Upper lobe of right lung (tissue), 1 donor: ENCODE measurements at regions not wholly inside any gene's neighbourhood (a gene's known extent, or its start where the extent isn't known, plus 50 kb on each side); places are given as distances from the start of the nearest gene placed in this dataset.

ENCODE experiments used
- ATAC-seq: fragments of 200-7000 bp; cut with Tn5 transposase; one replicate; pipeline ENCODE4 v1.9.1; 2020; ENCODE audit warnings: mild to moderate bottlenecking, moderate library complexity
- DNase-seq: peaks from one replicate; pipeline ENCODE4 v3.0.0-alpha.2; 2020
- H3K27ac ChIP-seq: fragments of 200-600 bp; one replicate; pipeline ENCODE4 v1.8.0; 2022
- H3K27me3 ChIP-seq: fragments of 200-600 bp; one replicate; pipeline ENCODE4 v1.8.0; 2022; ENCODE audit warnings: mild to moderate bottlenecking
- H3K36me3 ChIP-seq: fragments of 200-600 bp; one replicate; pipeline ENCODE4 v1.8.0; 2022
- H3K4me1 ChIP-seq: fragments of 200-600 bp; one replicate; pipeline ENCODE4 v1.8.0; 2022
- H3K4me3 ChIP-seq: fragments of 200-600 bp; one replicate; pipeline ENCODE4 v1.8.0; 2022; ENCODE audit warnings: mild to moderate bottlenecking
- H3K9me3 ChIP-seq: fragments of 200-600 bp; one replicate; pipeline ENCODE4 v1.8.0; 2022
- CTCF ChIP-seq: fragments of 200-600 bp; IDR thresholded peaks from one replicate; pipeline ENCODE4 v1.8.0; 2022; ENCODE audit warnings: antibody characterized with exemption
- intact Hi-C: fragments of 100-400 bp; cut with DNase I; formaldehyde crosslinking; loops from one replicate; pipeline ENCODE4 v1.11.0; 2022
- donor health status: DM: no; HTN: yes; CAD: no; lungs with severe emphysema.

- Histone ChIP-seq H3K4me1 (no peaks in the 10 kb centered on the region), H3K36me3 (no peaks in the 10 kb centered on the region), H3K27ac (no peak overlapping the region), H3K4me3 (no peak overlapping the region), H3K27me3 (peaks cover 6% of the 10 kb centered on the region), H3K9me3 (no peaks in the 10 kb centered on the region)
- no peak for TF ChIP-seq CTCF
- DNase-seq (no peak), ATAC-seq (no peak)
- intact Hi-C loops, result no loop called here
Measured at GRCh38 chr1:213683529-213683928, 304.2 kb upstream of the PROX1 start.

- intact Hi-C loops, result no loop called here
- ATAC-seq, result no peak
- TF ChIP-seq CTCF, result no peak
Measured at GRCh38 chr1:213684454-213684853, 303.3 kb upstream of the PROX1 start.

GRCh38 chr1:213685992-213686582 is 301.7 kb upstream of the PROX1 start:
- DNase-seq (no peak), ATAC-seq (no peak)
- Histone ChIP-seq H3K4me3 (no peak overlapping the region), H3K27me3 (peaks cover 6% of the 10 kb centered on the region), H3K27ac (no peak overlapping the region), H3K9me3 (no peaks in the 10 kb centered on the region), H3K36me3 (no peaks in the 10 kb centered on the region), H3K4me1 (no peaks in the 10 kb centered on the region)
- intact Hi-C loops, result no loop called here
- no peak for TF ChIP-seq CTCF

More at GRCh38 chr1:213684454-213684853, 303.3 kb upstream of the PROX1 start:
- Histone ChIP-seq H3K4me3 (no peak overlapping the region), H3K27ac (no peak overlapping the region), H3K9me3 (no peaks in the 10 kb centered on the region), H3K27me3 (peaks cover 6% of the 10 kb centered on the region), H3K36me3 (no peaks in the 10 kb centered on the region), H3K4me1 (no peaks in the 10 kb centered on the region)
- DNase-seq, result no peak

- H3K9me3 ChIP-seq, result no peaks in the 10 kb centered on the region
- no peak overlapping the region for H3K27ac ChIP-seq
- DNase-seq (no peak), ATAC-seq (no peak)
- H3K4me3 ChIP-seq, result no peak overlapping the region
- no peak for TF ChIP-seq CTCF
- no peaks in the 10 kb centered on the region for H3K4me1 ChIP-seq
- intact Hi-C loops, result no loop called here
- H3K27me3 ChIP-seq, result peaks cover 6% of the 10 kb centered on the region
- no peaks in the 10 kb centered on the region for H3K36me3 ChIP-seq
Measured at GRCh38 chr1:213686983-213687382, 300.8 kb upstream of the PROX1 start.

- Histone ChIP-seq H3K27me3 (no peaks in the 10 kb centered on the region), H3K27ac (no peak overlapping the region), H3K4me3 (no peak overlapping the region), H3K36me3 (no peaks in the 10 kb centered on the region), H3K4me1 (no peaks in the 10 kb centered on the region), H3K9me3 (no peaks in the 10 kb centered on the region)
- ATAC-seq (no peak), DNase-seq (no peak)
- TF ChIP-seq CTCF, result no peak
- intact Hi-C loops, result no loop called here
Measured at GRCh38 chr1:213687832-213688231, 299.9 kb upstream of the PROX1 start.

GRCh38 chr1:213688655-213689054 is 299.1 kb upstream of the PROX1 start:
- ATAC-seq (peak; percentile 24), DNase-seq (no peak)
- no peaks in the 10 kb centered on the region for H3K4me1 ChIP-seq
- no peaks in the 10 kb centered on the region for H3K27me3 ChIP-seq
- TF ChIP-seq CTCF, result no peak
- H3K36me3 ChIP-seq, result no peaks in the 10 kb centered on the region
- intact Hi-C loops, result no loop called here
- H3K9me3 ChIP-seq, result no peaks in the 10 kb centered on the region
- no peak overlapping the region for H3K4me3 ChIP-seq
- H3K27ac ChIP-seq, result no peak overlapping the region
